Colonic mucosa (tissue), 4 donors: ENCODE measurements at regions not wholly inside any gene's neighbourhood (a gene's known extent, or its start where the extent isn't known, plus 50 kb on each side); places are given as distances from the start of the nearest gene placed in this dataset.

Experiments used
- DNase-seq: peaks from one replicate; pipeline ENCODE4 v3.0.0-alpha.2; 2020
- H3K27ac ChIP-seq: fragments of 200-600 bp; one replicate; pipeline ENCODE4 v1.8.0; 2021
- H3K27me3 ChIP-seq: fragments of 200-600 bp; one replicate; pipeline ENCODE4 v1.8.0; 2021
- H3K36me3 ChIP-seq: fragments of 200-600 bp; one replicate; pipeline ENCODE4 v1.8.0; 2021
- H3K4me1 ChIP-seq: fragments of 200-600 bp; one replicate; pipeline ENCODE4 v1.8.0; 2021; ENCODE audit warnings: mild to moderate bottlenecking
- H3K4me3 ChIP-seq: fragments of 200-600 bp; one replicate; pipeline ENCODE4 v1.8.0; 2021
- H3K9ac ChIP-seq, 2 donors: one replicate each; pipeline ENCODE4 v1.7.0; 2013; ENCODE audit warnings: control low read depth in 2 of 2, low read depth in 2 of 2, low read length in 2 of 2
- H3K9me3 ChIP-seq: fragments of 200-600 bp; one replicate; pipeline ENCODE4 v1.8.0; 2021
- CTCF ChIP-seq: fragments of 200-600 bp; IDR thresholded peaks from one replicate; pipeline ENCODE4 v1.8.0; 2022; ENCODE audit warnings: antibody characterized with exemption, mild to moderate bottlenecking
- intact Hi-C: fragments of 100-400 bp; cut with DNase I; formaldehyde crosslinking; loops from one replicate; pipeline ENCODE4 v1.14.1; 2022
- donor health status: healthy.
- donor health status: DM: no; HTN: no; CAD: no.
- donor health status: DM: no; HTN: no; CAD: no.

- no peak overlapping the region for H3K9ac ChIP-seq
- no peak for TF ChIP-seq CTCF
- H3K9me3 ChIP-seq, result no peaks in the 10 kb centered on the region
- H3K27ac ChIP-seq, result no peak overlapping the region
- DNase-seq, result no peak
- H3K27me3 ChIP-seq, result no peaks in the 10 kb centered on the region
- no peak overlapping the region for H3K4me3 ChIP-seq
- no peaks in the 10 kb centered on the region for H3K4me1 ChIP-seq
- intact Hi-C loops, result no loop called here
- H3K36me3 ChIP-seq, result no peaks in the 10 kb centered on the region
These were observed 133.8 kb downstream of the ZNF737 start for GRCh38 chr19:20431826-20432225.

GRCh38 chr19:20423381-20424197, 142.0 kb downstream of the ZNF737 start:
- peak overlapping the region; percentile 80 for H3K27ac ChIP-seq
- DNase-seq, result peak; percentile 50
- peak overlapping the region; percentile 44 for H3K4me3 ChIP-seq
- no peaks in the 10 kb centered on the region for H3K9me3 ChIP-seq
- no peaks in the 10 kb centered on the region for H3K36me3 ChIP-seq
- intact Hi-C loops, result no loop called here
- no peaks in the 10 kb centered on the region for H3K27me3 ChIP-seq
- no peaks in the 10 kb centered on the region for H3K4me1 ChIP-seq
- H3K9ac ChIP-seq, result peak overlapping the region; percentile 43 to 61
- no peak for TF ChIP-seq CTCF

GRCh38 chr19:20422216-20423205, 143.1 kb downstream of the ZNF737 start:
- Histone ChIP-seq H3K27ac (peak overlapping the region; percentile 80), H3K9me3 (no peaks in the 10 kb centered on the region), H3K27me3 (no peaks in the 10 kb centered on the region), H3K9ac (no peak overlapping the region), H3K4me1 (no peaks in the 10 kb centered on the region), H3K36me3 (no peaks in the 10 kb centered on the region), H3K4me3 (peak overlapping the region; percentile 44)
- TF ChIP-seq CTCF, result no peak
- intact Hi-C loops, result no loop called here
- no peak for DNase-seq

- no peak overlapping the region for H3K27ac ChIP-seq
- no peaks in the 10 kb centered on the region for H3K9me3 ChIP-seq
- TF ChIP-seq CTCF, result no peak
- no peak overlapping the region for H3K4me3 ChIP-seq
- no peaks in the 10 kb centered on the region for H3K27me3 ChIP-seq
- H3K4me1 ChIP-seq, result no peaks in the 10 kb centered on the region
- intact Hi-C loops, result no loop called here
- H3K36me3 ChIP-seq, result no peaks in the 10 kb centered on the region
- no peak for DNase-seq
- H3K9ac ChIP-seq, result no peak overlapping the region
These were observed 148.9 kb downstream of the ZNF737 start for GRCh38 chr19:20416661-20417060.

GRCh38 chr19:20414120-20414519, 151.5 kb downstream of the ZNF737 start:
- Histone ChIP-seq H3K4me1 (no peaks in the 10 kb centered on the region), H3K4me3 (no peak overlapping the region), H3K9me3 (no peaks in the 10 kb centered on the region), H3K27ac (no peak overlapping the region), H3K27me3 (no peaks in the 10 kb centered on the region), H3K9ac (no peak overlapping the region), H3K36me3 (no peaks in the 10 kb centered on the region)
- intact Hi-C loops, result no loop called here
- no peak for TF ChIP-seq CTCF
- DNase-seq, result no peak
